ENCODE measurements at regions not wholly inside any gene's neighbourhood (a gene's known extent, or its start where the extent isn't known, plus 50 kb on each side); places are given as distances from the start of the nearest gene placed in this dataset.

- TF ChIP-seq POLR2A (IDR thresholded peaks at IDR 0.05; ENCODE audit: low read length) = no peak
- TF ChIP-seq GATA1 (IDR thresholded peaks at IDR 0.05; ENCODE audit: low read depth, low read length) = no peak
Measured at GRCh38 chr6:98484696-98485095, 349.7 kb upstream of the POU3F2 start.
